Loucy (cell line): ENCODE measurements at regions not wholly inside any gene's neighbourhood (a gene's known extent, or its start where the extent isn't known, plus 50 kb on each side); places are given as distances from the start of the nearest gene placed in this dataset.

Experiments
- H2AFZ ChIP-seq: fragments of 200-600 bp; sonication (generic); 2 replicates; pipeline ENCODE4 v1.6.0; 2016; ENCODE audit warnings: antibody characterized with exemption, mild to moderate bottlenecking, low read length, moderate library complexity
- H3F3A ChIP-seq: fragments of 200-600 bp; 2 replicates; pipeline ENCODE4 v1.6.0; 2016; ENCODE audit warnings: antibody characterized with exemption, low read depth, mild to moderate bottlenecking
- H3K27me3 ChIP-seq: fragments of 200-600 bp; sonication (generic); 2 replicates; pipeline ENCODE4 v1.6.1; 2014; ENCODE audit warnings: low read length, mild to moderate bottlenecking; ENCODE audit not compliant: insufficient read depth, poor library complexity, severe bottlenecking
- H3K36me3 ChIP-seq: fragments of 200-600 bp; sonication (generic); 2 replicates; pipeline ENCODE4 v1.6.1; 2016; ENCODE audit warnings: low read length; ENCODE audit not compliant: insufficient read depth
- H3K4me1 ChIP-seq: fragments of 200-600 bp; sonication (generic); 2 replicates; pipeline ENCODE4 v1.5.1; 2014; ENCODE audit warnings: low read length, mild to moderate bottlenecking; ENCODE audit not compliant: insufficient read depth, poor library complexity, severe bottlenecking
- H3K4me2 ChIP-seq: fragments of 200-600 bp; sonication (generic); 2 replicates; pipeline ENCODE4 v1.6.0; 2014; ENCODE audit warnings: antibody characterized with exemption, low read length, low read depth, mild to moderate bottlenecking; ENCODE audit not compliant: poor library complexity, severe bottlenecking
- H3K4me3 ChIP-seq: fragments of 200-600 bp; sonication (generic); 2 replicates; pipeline ENCODE4 v1.5.1; 2014; ENCODE audit warnings: low read length, mild to moderate bottlenecking, mixed read lengths; ENCODE audit not compliant: poor library complexity, severe bottlenecking
- H3K79me2 ChIP-seq: fragments of 200-600 bp; sonication (generic); 2 replicates; pipeline ENCODE4 v1.6.1; 2014; ENCODE audit warnings: low read length; ENCODE audit not compliant: insufficient read depth
- H3K9ac ChIP-seq: fragments of 200-600 bp; sonication (generic); 2 replicates; pipeline ENCODE4 v1.6.0; 2014; ENCODE audit warnings: mild to moderate bottlenecking, low read depth, low read length, moderate library complexity; ENCODE audit not compliant: poor library complexity, severe bottlenecking
- H3K9me2 ChIP-seq: fragments of 200-600 bp; sonication (generic); replicated peaks from 2 replicates; pipeline ENCODE4 v1.6.1; 2016; ENCODE audit warnings: low read depth, low read length, mixed read lengths
- H3K9me3 ChIP-seq: fragments of 200-600 bp; sonication (generic); 2 replicates; pipeline ENCODE4 v1.6.1; 2014; ENCODE audit warnings: mild to moderate bottlenecking, antibody characterized with exemption, low read length, low read depth; ENCODE audit not compliant: insufficient read depth
- H4K20me1 ChIP-seq: fragments of 200-600 bp; sonication (generic); 2 replicates; pipeline ENCODE4 v1.6.0; 2014; ENCODE audit warnings: antibody characterized with exemption, low read length, mild to moderate bottlenecking; ENCODE audit not compliant: insufficient read depth, poor library complexity, severe bottlenecking
- CTCF ChIP-seq: fragments of 200-600 bp; sonication (generic); conservative IDR thresholded peaks from 2 replicates; pipeline ENCODE4 v1.5.1; 2014; ENCODE audit warnings: mild to moderate bottlenecking, antibody characterized with exemption, low read length
- EZH2phosphoT487 ChIP-seq: fragments of 200-600 bp; IDR thresholded peaks from 2 replicates; pipeline ENCODE4 v1.6.1; 2018; ENCODE audit warnings: antibody characterized with exemption, mild to moderate bottlenecking, moderate library complexity, borderline replicate concordance

DNA sequence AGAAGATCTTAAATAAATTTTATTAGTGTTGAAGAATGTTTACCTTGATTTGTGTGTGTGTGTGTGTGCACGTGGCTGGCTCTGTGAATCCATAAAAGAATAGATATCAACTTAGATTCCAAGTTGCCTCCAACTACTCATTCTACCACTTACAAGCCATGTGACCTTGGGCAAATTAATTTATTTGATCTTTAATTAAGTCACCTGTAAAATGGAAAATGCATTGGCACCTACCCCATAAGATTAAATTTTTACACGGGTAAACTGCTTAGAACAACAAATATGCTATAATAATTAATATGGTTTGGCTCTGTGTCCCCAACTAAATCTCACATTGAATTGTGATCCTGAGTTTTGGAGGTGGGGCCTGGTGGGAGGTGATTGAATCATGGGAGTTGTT lies 604.9 kb upstream of the NRG3 start:
- Histone ChIP-seq H3K9me3 (no peaks in the 10 kb centered on the region), H3K4me1 (no peaks in the 10 kb centered on the region), H2AFZ (no peak overlapping the region), H3K79me2 (no peaks in the 10 kb centered on the region), H4K20me1 (no peaks in the 10 kb centered on the region), H3K36me3 (no peaks in the 10 kb centered on the region), H3K9ac (no peak overlapping the region), H3K9me2 (no peaks in the 10 kb centered on the region), H3F3A (no peaks in the 10 kb centered on the region), H3K27me3 (no peaks in the 10 kb centered on the region), H3K4me3 (no peak overlapping the region), H3K4me2 (no peak overlapping the region)
- no peak for TF ChIP-seq CTCF
- TF ChIP-seq EZH2phosphoT487 = no peak

- no peaks in the 10 kb centered on the region for H4K20me1 ChIP-seq
- TF ChIP-seq CTCF (no peak), EZH2phosphoT487 (no peak)
- no peaks in the 10 kb centered on the region for H3K79me2 ChIP-seq
- H3K36me3 ChIP-seq = no peaks in the 10 kb centered on the region
- no peak overlapping the region for H3K9ac ChIP-seq
- H2AFZ ChIP-seq = no peak overlapping the region
- no peaks in the 10 kb centered on the region for H3K9me3 ChIP-seq
- H3K4me2 ChIP-seq = no peak overlapping the region
- H3K4me3 ChIP-seq = no peak overlapping the region
- no peaks in the 10 kb centered on the region for H3K27me3 ChIP-seq
- H3K9me2 ChIP-seq = no peaks in the 10 kb centered on the region
- H3K4me1 ChIP-seq = no peaks in the 10 kb centered on the region
- H3F3A ChIP-seq = no peaks in the 10 kb centered on the region
Measured at GRCh38 chr10:81280497-81281479, 594.2 kb upstream of the NRG3 start.

DNA sequence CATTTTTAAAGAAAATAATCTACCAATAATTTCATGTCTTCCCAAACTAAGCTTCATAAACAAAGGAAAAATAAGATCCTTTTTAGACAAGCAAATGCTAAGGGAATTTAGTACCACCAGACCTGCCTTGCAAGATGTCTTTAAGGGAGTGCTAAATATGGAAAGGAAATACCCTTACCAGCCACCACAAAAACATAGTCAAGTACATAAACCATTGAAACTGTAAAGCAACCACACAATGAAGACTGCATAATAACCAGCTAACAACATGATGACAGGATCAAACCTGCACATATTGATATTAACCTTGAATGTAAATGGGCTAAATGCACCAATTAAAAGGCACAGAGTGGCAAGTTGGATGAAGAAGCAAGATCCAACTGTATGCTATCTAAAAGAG lies 586.5 kb upstream of the NRG3 start:
- H3K36me3 ChIP-seq = no peaks in the 10 kb centered on the region
- H4K20me1 ChIP-seq = no peaks in the 10 kb centered on the region
- no peaks in the 10 kb centered on the region for H3K79me2 ChIP-seq
- H3K4me3 ChIP-seq = no peak overlapping the region
- no peaks in the 10 kb centered on the region; the same call in 1 of the 2 replicates for H3K9me2 ChIP-seq
- no peak overlapping the region; the same call in 1 of the 2 replicates for H2AFZ ChIP-seq
- H3F3A ChIP-seq = no peaks in the 10 kb centered on the region
- no peaks in the 10 kb centered on the region for H3K4me1 ChIP-seq
- no peaks in the 10 kb centered on the region for H3K27me3 ChIP-seq
- no peak overlapping the region for H3K9ac ChIP-seq
- no peak overlapping the region for H3K4me2 ChIP-seq
- no peaks in the 10 kb centered on the region for H3K9me3 ChIP-seq
- no peak for TF ChIP-seq EZH2phosphoT487
